Fibroblast of pulmonary artery (primary cell): ENCODE measurements at regions not wholly inside any gene's neighbourhood (a gene's known extent, or its start where the extent isn't known, plus 50 kb on each side); places are given as distances from the start of the nearest gene placed in this dataset.
"Not testable (repeated sequence)": the region's sequence is repeated elsewhere in the genome, so short reads cannot be mapped to it uniquely, and the experiment has no call there.

Source experiments
- DNase-seq: peaks from one replicate; pipeline ENCODE4 v3.0.0-alpha.2; 2010; ENCODE audit warnings: low read depth
- H3K4me3 ChIP-seq: replicated peaks from 2 replicates; pipeline ENCODE4 v1.5.1; 2011; ENCODE audit warnings: low read depth, mild to moderate bottlenecking, control low read depth, low read length, moderate library complexity
- CTCF ChIP-seq: IDR thresholded peaks from 2 replicates; pipeline ENCODE4 v1.5.1; 2011; ENCODE audit warnings: mild to moderate bottlenecking, control low read depth, low read length, inconsistent platforms; ENCODE audit errors: missing control alignments

GRCh38 chr3:20741381-20741780 is 555.4 kb upstream of the SGO1 start:
- DNase-seq: no peak
- TF ChIP-seq CTCF: no peak

GRCh38 chr3:20739814-20740213 is 553.8 kb upstream of the SGO1 start:
- H3K4me3 ChIP-seq: no peak overlapping the region
- TF ChIP-seq CTCF: peak; percentile 13
- peak; percentile 8 for DNase-seq

More at GRCh38 chr3:20741381-20741780, 555.4 kb upstream of the SGO1 start:
- no peak overlapping the region for H3K4me3 ChIP-seq

- TF ChIP-seq CTCF: no peak
- DNase-seq: no peak
- H3K4me3 ChIP-seq: no peak overlapping the region
These were observed 550.4 kb upstream of the SGO1 start for GRCh38 chr3:20736287-20736852.

GRCh38 chr3:20729185-20729584 is 543.2 kb upstream of the SGO1 start:
- TF ChIP-seq CTCF: no peak
- DNase-seq: no peak

GRCh38 chr3:20726786-20727185 is 540.8 kb upstream of the SGO1 start:
- no peak for DNase-seq
- H3K4me3 ChIP-seq: no peak overlapping the region
- TF ChIP-seq CTCF: no peak

More at GRCh38 chr3:20729185-20729584, 543.2 kb upstream of the SGO1 start:
- no peak overlapping the region for H3K4me3 ChIP-seq

- TF ChIP-seq CTCF: no peak
- DNase-seq: no peak
- no peak overlapping the region for H3K4me3 ChIP-seq
These were observed 538.2 kb upstream of the SGO1 start for GRCh38 chr3:20724241-20724640.

GRCh38 chr3:20716425-20716824 is 530.4 kb upstream of the SGO1 start:
- not testable (repeated sequence) for H3K4me3 ChIP-seq, DNase-seq
